ENCODE measurements at regions not wholly inside any gene's neighbourhood (a gene's known extent, or its start where the extent isn't known, plus 50 kb on each side); places are given as distances from the start of the nearest gene placed in this dataset.

DNA sequence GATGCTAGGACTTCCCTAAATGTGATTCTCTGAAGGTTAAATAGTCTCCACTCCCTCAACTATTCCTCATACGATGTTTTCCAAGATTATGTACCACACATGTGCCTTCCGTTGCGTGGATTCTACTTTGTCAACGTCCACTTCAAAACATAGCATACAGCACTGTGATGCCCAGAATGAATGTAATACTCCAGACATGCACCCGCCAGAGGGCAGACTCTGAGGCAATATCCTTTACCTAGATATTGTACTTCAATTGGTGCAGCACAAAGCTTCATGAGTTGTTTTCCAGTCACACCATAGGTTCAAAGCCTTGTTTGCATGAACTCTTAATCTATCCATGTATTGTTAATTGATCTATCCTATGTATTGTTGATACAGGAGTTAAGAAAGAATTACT, 201.0 kb upstream of the NABP1 start:
- H3K27ac Mint-ChIP-seq: no peak overlapping the region
- no peak overlapping the region for H3K4me3 Mint-ChIP-seq
- H3K36me3 Mint-ChIP-seq (ENCODE audit: insufficient read depth in 2 of 2): peaks cover 3 to 5% of the 10 kb centered on the region in 2 donors
- DNase-seq (no peak), ATAC-seq (replicated peaks in 1 of 2) (no peak)
- no peaks in the 10 kb centered on the region for H3K27me3 Mint-ChIP-seq (ENCODE audit: low read depth)
- H3K9me3 Mint-ChIP-seq: peaks cover 6 to 7% of the 10 kb centered on the region in 2 donors
- no peaks in the 10 kb centered on the region for H3K4me1 Mint-ChIP-seq (ENCODE audit: low read depth)

DNA sequence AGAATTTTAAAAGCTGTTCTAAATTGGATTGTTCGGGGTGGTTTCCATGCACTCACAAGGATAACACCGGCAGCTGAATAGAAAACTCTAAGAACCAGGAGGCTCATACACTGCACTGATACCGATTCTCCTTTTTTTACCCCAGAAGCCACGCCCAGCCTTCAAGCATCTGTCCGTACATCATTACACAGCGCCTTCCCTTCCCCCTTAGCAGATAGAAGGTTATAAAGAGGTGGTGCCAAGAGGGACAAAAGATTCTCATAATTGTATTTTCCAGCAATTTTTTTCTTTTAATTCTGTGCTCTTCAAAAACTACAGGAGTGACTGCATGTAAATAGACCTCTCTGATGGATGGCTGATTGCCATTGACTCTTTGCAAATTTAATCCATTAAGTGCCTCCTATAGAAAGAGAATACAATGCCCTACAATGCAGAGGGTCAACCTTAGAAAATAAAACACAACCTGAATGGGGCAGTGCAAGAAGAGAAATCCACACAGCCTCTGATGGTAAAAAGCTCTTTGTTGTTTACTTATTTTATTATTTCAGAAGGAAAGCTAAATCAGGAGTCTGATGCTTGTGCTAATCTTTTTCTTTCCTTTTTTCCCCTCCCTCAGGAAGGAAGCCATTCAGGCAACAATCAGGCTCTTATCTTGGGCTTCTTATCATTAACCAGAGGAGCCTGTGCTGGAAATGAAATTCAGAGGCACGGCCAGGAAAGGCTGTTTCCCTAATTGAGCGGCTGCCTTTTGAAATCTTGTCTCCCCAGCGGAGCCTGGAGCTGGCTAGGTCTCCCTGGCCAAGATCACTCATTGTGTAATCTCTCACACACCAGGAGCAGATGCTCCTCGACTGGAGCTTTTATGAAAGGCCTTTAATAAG, 198.9 kb upstream of the NABP1 start:
- Mint-ChIP-seq H3K27ac (no peak overlapping the region), H3K27me3 (ENCODE audit: low read depth) (no peaks in the 10 kb centered on the region), H3K36me3 (ENCODE audit: insufficient read depth in 2 of 2) (peaks cover 5 to 7% of the 10 kb centered on the region in 2 donors), H3K9me3 (peaks cover 8 to 17% of the 10 kb centered on the region in 2 donors), H3K4me1 (ENCODE audit: low read depth) (no peaks in the 10 kb centered on the region), H3K4me3 (no peak overlapping the region)
- ATAC-seq (replicated peaks in 1 of 2): no peak
- no peak for DNase-seq

DNA sequence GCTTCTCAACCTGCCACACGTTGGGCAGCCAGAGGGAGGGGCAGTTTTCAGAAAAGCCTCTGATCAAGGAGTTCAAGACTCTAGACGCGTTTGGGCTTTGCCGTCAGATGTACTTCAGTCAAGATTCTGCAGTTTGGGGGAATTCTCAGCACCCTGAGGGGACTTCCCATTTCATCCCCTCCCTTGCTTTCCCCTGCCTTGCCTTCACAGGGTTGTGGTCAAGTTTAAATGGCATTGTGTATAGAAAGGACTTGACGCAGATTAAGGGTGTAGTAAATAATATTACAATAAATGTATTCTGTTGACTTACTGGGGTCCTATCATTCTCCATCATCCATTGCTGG, 198.3 kb upstream of the NABP1 start:
- Mint-ChIP-seq H3K9me3 (peaks cover 10 to 17% of the 10 kb centered on the region in 2 donors), H3K27me3 (ENCODE audit: low read depth) (peaks cover 5% of the 10 kb centered on the region), H3K27ac (no peak overlapping the region), H3K36me3 (ENCODE audit: insufficient read depth in 2 of 2) (peaks cover 5 to 7% of the 10 kb centered on the region in 2 donors), H3K4me3 (no peak overlapping the region), H3K4me1 (ENCODE audit: low read depth) (no peaks in the 10 kb centered on the region)
- DNase-seq (no peak), ATAC-seq (replicated peaks in 1 of 2) (no peak)

DNA sequence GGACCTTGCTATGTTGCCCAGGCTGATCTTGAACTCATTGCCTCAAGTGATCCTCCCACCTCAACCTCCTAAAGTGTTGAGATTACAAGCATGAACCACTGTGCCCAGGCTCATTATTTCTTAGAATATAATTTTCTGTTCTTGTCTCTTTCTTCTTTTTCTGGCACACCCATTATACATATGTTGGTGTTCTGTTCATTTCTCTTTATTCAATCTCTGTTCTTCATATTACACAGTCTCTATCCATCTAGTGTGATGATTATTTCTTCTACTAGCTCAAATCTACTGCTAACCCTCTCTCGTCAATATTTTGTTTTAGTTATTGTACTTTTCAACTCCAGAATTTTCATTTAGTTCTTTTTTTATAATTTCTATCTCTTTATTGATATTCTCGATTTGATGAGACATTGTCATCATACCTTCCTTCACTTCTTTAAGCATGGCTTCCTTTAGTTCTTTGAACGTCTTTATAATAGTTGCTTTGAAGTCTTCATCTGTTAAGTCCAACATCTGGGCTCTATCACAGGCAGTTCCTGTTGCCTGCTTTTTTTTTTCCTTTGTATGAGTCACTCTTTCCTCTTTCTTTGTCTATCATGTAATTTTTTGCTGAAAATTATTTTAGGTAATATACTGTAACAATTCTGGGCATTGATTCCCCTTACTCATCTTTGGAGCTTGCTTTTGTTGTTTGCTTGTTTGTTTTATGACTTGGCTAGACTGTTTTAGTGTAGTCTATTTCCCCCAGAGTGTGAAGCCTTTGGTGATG, 196.4 kb upstream of the NABP1 start:
- Mint-ChIP-seq H3K36me3 (ENCODE audit: insufficient read depth in 2 of 2) (peaks cover 5 to 7% of the 10 kb centered on the region in 2 donors), H3K27ac (no peak overlapping the region), H3K4me1 (ENCODE audit: low read depth) (no peaks in the 10 kb centered on the region), H3K9me3 (peaks cover 10 to 17% of the 10 kb centered on the region in 2 donors), H3K4me3 (no peak overlapping the region), H3K27me3 (ENCODE audit: low read depth) (peaks cover 7% of the 10 kb centered on the region)
- no peak for DNase-seq
- no peak for ATAC-seq (replicated peaks in 1 of 2)

DNA sequence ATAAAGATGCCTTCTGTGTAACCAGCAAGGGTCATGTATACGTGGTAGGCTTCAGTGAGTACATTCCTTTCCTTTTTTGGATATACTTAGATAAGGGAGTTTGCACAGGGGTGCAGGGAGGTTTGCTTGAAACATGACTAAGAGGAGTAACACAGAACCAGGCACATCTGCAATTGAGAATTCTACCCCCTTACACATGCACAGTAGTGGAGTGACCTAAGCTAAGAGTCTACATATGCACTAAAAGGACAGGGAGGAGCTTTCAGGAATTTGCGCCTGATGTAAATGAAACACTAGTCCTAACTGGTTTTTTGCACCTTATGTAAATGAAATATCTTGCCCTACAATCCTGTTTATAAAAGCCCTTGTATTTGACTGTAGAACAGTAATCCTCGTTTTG, 194.8 kb upstream of the NABP1 start:
- DNase-seq (no peak), ATAC-seq (replicated peaks in 1 of 2) (no peak)
- Mint-ChIP-seq H3K4me1 (ENCODE audit: low read depth) (no peaks in the 10 kb centered on the region), H3K27me3 (ENCODE audit: low read depth) (peaks cover 7% of the 10 kb centered on the region), H3K9me3 (peaks cover 9 to 17% of the 10 kb centered on the region in 2 donors), H3K4me3 (no peak overlapping the region), H3K36me3 (ENCODE audit: insufficient read depth in 2 of 2) (peaks cover 5 to 7% of the 10 kb centered on the region in 2 donors), H3K27ac (no peak overlapping the region)

- no peaks in the 10 kb centered on the region for H3K4me1 Mint-ChIP-seq (ENCODE audit: low read depth)
- H3K9me3 Mint-ChIP-seq: peaks cover 6 to 11% of the 10 kb centered on the region in 2 donors
- DNase-seq: no peak
- no peak for ATAC-seq (replicated peaks in 1 of 2)
- no peak overlapping the region for H3K27ac Mint-ChIP-seq
- no peak overlapping the region for H3K4me3 Mint-ChIP-seq
- H3K36me3 Mint-ChIP-seq (ENCODE audit: insufficient read depth in 2 of 2): peaks cover 0 to 6% of the 10 kb centered on the region in 2 donors
- peaks cover 7% of the 10 kb centered on the region for H3K27me3 Mint-ChIP-seq (ENCODE audit: low read depth)
These were observed 191.2 kb upstream of the NABP1 start for GRCh38 chr2:191486584-191487320.

DNA sequence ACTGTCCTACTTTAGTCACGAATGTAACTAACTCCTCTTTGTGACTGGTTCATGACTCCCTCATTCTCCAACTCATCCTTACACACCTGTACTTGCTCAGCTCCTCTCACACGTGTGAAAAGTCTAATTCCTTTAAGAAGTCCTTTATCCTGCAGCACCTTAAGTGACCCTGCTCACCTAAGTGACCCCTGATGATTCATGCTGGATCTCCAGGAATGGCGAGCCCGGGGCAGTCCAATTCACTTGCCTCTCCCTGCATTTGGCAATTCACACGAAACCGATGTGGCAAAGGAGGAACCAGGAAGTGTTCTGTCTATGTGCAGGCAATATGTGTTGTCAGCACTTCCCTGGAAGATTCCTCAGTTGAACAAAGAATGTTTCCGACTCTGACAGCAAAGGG, 189.8 kb upstream of the NABP1 start:
- H3K36me3 Mint-ChIP-seq (ENCODE audit: insufficient read depth in 2 of 2): no peaks in the 10 kb centered on the region
- ATAC-seq (replicated peaks in 1 of 2): no peak

GRCh38 chr2:191489177-191489576, 188.8 kb upstream of the NABP1 start:
- Mint-ChIP-seq H3K27ac (no peak overlapping the region), H3K36me3 (ENCODE audit: insufficient read depth in 2 of 2) (no peaks in the 10 kb centered on the region), H3K9me3 (peaks cover 0 to 2% of the 10 kb centered on the region in 2 donors), H3K27me3 (ENCODE audit: low read depth) (peaks cover 18% of the 10 kb centered on the region), H3K4me1 (ENCODE audit: low read depth) (no peaks in the 10 kb centered on the region), H3K4me3 (no peak overlapping the region)
- no peak for ATAC-seq (replicated peaks in 1 of 2)
- DNase-seq: no peak

More for the DNA sequence above, 189.8 kb upstream of the NABP1 start:
- H3K9me3 Mint-ChIP-seq: peaks cover 2 to 4% of the 10 kb centered on the region in 2 donors
- H3K4me1 Mint-ChIP-seq (ENCODE audit: low read depth): no peaks in the 10 kb centered on the region
- no peak overlapping the region for H3K4me3 Mint-ChIP-seq
- H3K27me3 Mint-ChIP-seq (ENCODE audit: low read depth): peaks cover 8% of the 10 kb centered on the region
- no peak for DNase-seq
- H3K27ac Mint-ChIP-seq: no peak overlapping the region

DNA sequence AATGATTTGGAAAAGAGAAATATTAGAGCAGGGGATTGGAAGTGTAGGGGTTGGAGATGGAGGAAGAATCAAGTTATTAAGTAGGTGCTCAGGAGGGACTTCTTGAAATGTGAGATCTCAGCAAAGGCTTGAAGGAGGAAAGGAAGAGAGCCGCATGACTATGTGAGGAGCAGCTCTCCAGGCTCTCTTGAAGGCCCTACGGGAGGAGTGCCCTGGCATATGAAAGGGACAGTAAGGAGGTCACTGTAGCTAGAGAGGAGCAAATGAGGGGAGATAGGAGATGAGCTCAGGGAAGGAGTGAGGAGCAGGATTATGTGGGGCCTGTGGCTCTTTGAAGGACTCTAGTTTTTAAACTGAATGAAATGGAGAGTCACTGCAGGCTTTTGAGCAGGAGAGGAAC, 181.1 kb upstream of the NABP1 start:
- no peak overlapping the region for H3K27ac Mint-ChIP-seq
- no peak overlapping the region for H3K4me3 Mint-ChIP-seq
- H3K4me1 Mint-ChIP-seq (ENCODE audit: low read depth): no peaks in the 10 kb centered on the region
- no peaks in the 10 kb centered on the region for H3K36me3 Mint-ChIP-seq (ENCODE audit: insufficient read depth in 2 of 2)
- no peaks in the 10 kb centered on the region for H3K9me3 Mint-ChIP-seq
- no peak for ATAC-seq (replicated peaks in 1 of 2)
- DNase-seq: no peak
- H3K27me3 Mint-ChIP-seq (ENCODE audit: low read depth): peaks cover 32% of the 10 kb centered on the region

DNA sequence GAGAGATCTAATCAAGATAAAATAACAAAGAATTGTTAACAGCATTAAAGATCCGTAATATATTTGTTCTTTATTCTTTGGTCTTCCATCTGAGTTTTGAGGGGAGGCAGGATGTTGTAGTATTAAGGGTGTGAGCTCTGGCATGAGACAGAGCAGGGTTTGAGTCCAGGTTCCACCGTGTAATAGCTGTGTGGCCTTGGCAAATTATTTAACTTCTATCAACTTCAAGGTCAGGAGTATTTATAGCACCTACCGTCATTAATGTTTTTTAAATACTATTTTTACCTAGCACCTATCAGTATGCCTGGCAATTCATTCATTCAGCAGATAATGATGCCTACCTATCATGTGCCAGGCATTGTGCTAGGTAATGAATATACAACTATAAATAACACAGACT, 180.1 kb upstream of the NABP1 start:
- no peaks in the 10 kb centered on the region for H3K36me3 Mint-ChIP-seq (ENCODE audit: insufficient read depth in 2 of 2)
- H3K9me3 Mint-ChIP-seq: no peaks in the 10 kb centered on the region
- DNase-seq: no peak
- H3K27ac Mint-ChIP-seq: no peak overlapping the region
- ATAC-seq (replicated peaks in 1 of 2): no peak
- no peaks in the 10 kb centered on the region for H3K4me1 Mint-ChIP-seq (ENCODE audit: low read depth)
- no peak overlapping the region for H3K4me3 Mint-ChIP-seq
- H3K27me3 Mint-ChIP-seq (ENCODE audit: low read depth): peaks cover 32% of the 10 kb centered on the region

DNA sequence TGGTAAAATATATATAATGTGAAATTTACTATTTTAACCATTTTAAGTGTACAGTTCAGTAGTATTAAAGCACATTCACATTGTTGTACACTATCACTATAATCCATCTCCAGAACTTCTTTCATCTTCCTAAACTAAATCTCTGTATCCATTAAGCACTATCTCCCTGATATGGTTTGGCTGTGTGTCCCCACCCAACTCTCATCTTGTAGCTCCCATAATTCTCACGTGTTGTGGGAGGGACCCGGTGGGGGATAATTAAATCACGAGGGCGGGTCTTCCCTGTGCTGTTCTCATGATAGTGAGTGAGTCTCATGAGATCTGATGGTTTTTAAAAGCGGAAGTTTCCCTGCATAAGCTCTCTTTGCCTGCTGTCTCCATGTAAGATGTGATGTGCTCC, 178.9 kb upstream of the NABP1 start:
- H3K27me3 Mint-ChIP-seq (ENCODE audit: low read depth): peaks cover 22% of the 10 kb centered on the region
- ATAC-seq (replicated peaks in 1 of 2): no peak
- H3K27ac Mint-ChIP-seq: no peak overlapping the region
- no peak for DNase-seq
- H3K4me3 Mint-ChIP-seq: no peak overlapping the region
- no peaks in the 10 kb centered on the region for H3K9me3 Mint-ChIP-seq
- no peaks in the 10 kb centered on the region for H3K4me1 Mint-ChIP-seq (ENCODE audit: low read depth)
- no peaks in the 10 kb centered on the region for H3K36me3 Mint-ChIP-seq (ENCODE audit: insufficient read depth in 2 of 2)

- no peak for ATAC-seq (replicated peaks in 1 of 2)
- Mint-ChIP-seq H3K27ac (no peak overlapping the region), H3K4me3 (no peak overlapping the region), H3K4me1 (ENCODE audit: low read depth) (no peaks in the 10 kb centered on the region), H3K36me3 (ENCODE audit: insufficient read depth in 2 of 2) (no peaks in the 10 kb centered on the region), H3K27me3 (ENCODE audit: low read depth) (peaks cover 16% of the 10 kb centered on the region), H3K9me3 (no peaks in the 10 kb centered on the region)
- DNase-seq: no peak
These were observed 177.9 kb upstream of the NABP1 start for GRCh38 chr2:191499874-191500565.

GRCh38 chr2:191500566-191500883, 177.4 kb upstream of the NABP1 start:
- Mint-ChIP-seq H3K4me3 (no peak overlapping the region), H3K36me3 (ENCODE audit: insufficient read depth in 2 of 2) (no peaks in the 10 kb centered on the region), H3K4me1 (ENCODE audit: low read depth) (no peaks in the 10 kb centered on the region), H3K27ac (no peak overlapping the region), H3K27me3 (ENCODE audit: low read depth) (peaks cover 16% of the 10 kb centered on the region), H3K9me3 (no peaks in the 10 kb centered on the region)
- ATAC-seq (replicated peaks in 1 of 2) (no peak), DNase-seq (no peak)

Data from activated T-cell treated with anti-CD3 and anti-CD28 coated beads, Interleukin-2, amount 50 U/mL, for 72 hours (primary cell).